K562 (cell line): ENCODE measurements at regions not wholly inside any gene's neighbourhood (a gene's known extent, or its start where the extent isn't known, plus 50 kb on each side); places are given as distances from the start of the nearest gene placed in this dataset.

Experiments
- ATAC-seq: fragments of 200-7000 bp; cut with Tn5 transposase; 3 replicates; pipeline ENCODE4 v1.9.1; 2020; ENCODE audit warnings: moderate library complexity
- BruUV-seq: library from RNA; stranded (reverse); fragments of 400-500 nt; replicated peaks from 2 replicates; lab custom pipeline; 2021; lab: Mats Ljungman, UMichigan
- CTCF ChIA-PET: fragments of 300-600 bp; formaldehyde crosslinking; extraction: SDS; loops from one replicate; lab custom pipeline; 2021; ENCODE audit warnings: low intra/inter-chr PET ratio; lab: Yijun Ruan, JAX
- POLR2A ChIA-PET: fragments of 300-600, 350-650 bp; sonication (Branson Sonifier 250); formaldehyde crosslinking; extraction: SDS; loops from one replicate; lab custom pipeline; 2021; ENCODE audit warnings: antibody characterized with exemption, inconsistent platforms; lab: Yijun Ruan, JAX
- DNase-seq, 4 experiments: peaks; one replicate each; pipeline versions ENCODE4 v3.0.0 to v3.0.0-alpha.2; 2011 to 2018; ENCODE audit warnings: low spot score in 3 of 4, mixed read lengths in 3 of 4; ENCODE audit errors: extremely low read depth in 1 of 4
- FAIRE-seq: peaks from 2 replicates; lab custom pipeline; 2011; peaks lifted over from hg19 to GRCh38; lab: Jason Lieb, UNC
- H2AFZ ChIP-seq: 2 replicates; pipeline ENCODE4 v1.6.0; 2011; ENCODE audit warnings: low read depth, low read length, control low read depth, inconsistent platforms
- H3K27ac ChIP-seq: fragments of 200-600 bp; 3 replicates; pipeline ENCODE4 v1.8.0; 2011; ENCODE audit warnings: low read depth, mild to moderate bottlenecking, control low read depth, inconsistent platforms, low read length, moderate library complexity, mixed read lengths; ENCODE audit errors: extremely low read depth
- H3K27me3 ChIP-seq, 2 experiments: fragments of 300-600 bp in 1 of 2; 2 replicates in 1 of 2; 3 replicates in 1 of 2; pipeline versions ENCODE4 v1.6.0 to v1.8.0; 2011; ENCODE audit warnings: inconsistent platforms in 2 of 2, low read length in 2 of 2, mild to moderate bottlenecking in 1 of 2, mixed read lengths in 1 of 2, moderate library complexity in 1 of 2; ENCODE audit not compliant: control insufficient read depth in 2 of 2, insufficient read depth in 2 of 2
- H3K36me3 ChIP-seq: fragments of 300-600 bp; 3 replicates; pipeline ENCODE4 v1.8.0; 2011; ENCODE audit warnings: mild to moderate bottlenecking, low read length, inconsistent platforms; ENCODE audit not compliant: control insufficient read depth, insufficient read depth
- H3K4me1 ChIP-seq, 2 experiments: fragments of 200-600 bp in 1 of 2; replicated peaks in 1 of 2; 2 replicates in 1 of 2; 3 replicates in 1 of 2; pipeline versions ENCODE4 v1.5.1 to v1.8.0; 2011; ENCODE audit warnings: inconsistent platforms in 2 of 2, low read length in 2 of 2, mild to moderate bottlenecking in 1 of 2, mixed read lengths in 1 of 2, moderate library complexity in 1 of 2; ENCODE audit not compliant: control insufficient read depth in 2 of 2, insufficient read depth in 2 of 2
- H3K4me2 ChIP-seq: 2 replicates; pipeline ENCODE4 v1.6.1; 2011; ENCODE audit warnings: low read length, control low read depth, inconsistent platforms, mixed read lengths; ENCODE audit not compliant: insufficient read depth
- H3K4me3 ChIP-seq: fragments of 200-600 bp; sonication (generic), shearing (Covaris generic); 2 replicates; pipeline ENCODE4 v1.5.1; 2016; ENCODE audit warnings: control low read depth, inconsistent platforms
- H3K79me2 ChIP-seq: fragments of 200-600 bp; 3 replicates; pipeline ENCODE4 v1.8.0; 2011; ENCODE audit warnings: low read length, inconsistent platforms; ENCODE audit not compliant: control insufficient read depth, insufficient read depth
- H3K9ac ChIP-seq, 2 experiments: 2 replicates each; pipeline versions ENCODE4 v1.6.0 to v1.6.1; 2011; ENCODE audit warnings: low read depth in 2 of 2, low read length in 2 of 2, control low read depth in 1 of 2, inconsistent platforms in 1 of 2, mild to moderate bottlenecking in 1 of 2, mixed read lengths in 1 of 2; ENCODE audit not compliant: insufficient read depth in 1 of 2
- H3K9me1 ChIP-seq: one replicate; pipeline ENCODE4 v1.6.0; 2011; ENCODE audit warnings: inconsistent platforms, mild to moderate bottlenecking, low read length, moderate library complexity; ENCODE audit not compliant: control insufficient read depth, insufficient read depth
- H3K9me3 ChIP-seq: replicated peaks from 2 replicates; pipeline ENCODE4 v1.5.1; 2011; ENCODE audit warnings: low read depth, low read length, inconsistent platforms; ENCODE audit not compliant: control insufficient read depth, insufficient read depth
- H4K20me1 ChIP-seq: replicated peaks from 2 replicates; pipeline ENCODE4 v1.6.1; 2011; ENCODE audit warnings: low read length, inconsistent platforms, mixed read lengths; ENCODE audit not compliant: control insufficient read depth, insufficient read depth
- BCL6 ChIP-seq: fragments of 250-450 bp; sonication (Bioruptor Pico); IDR thresholded peaks from 2 replicates; pipeline ENCODE4 v1.4.0; 2020
- ILK ChIP-seq: fragments of 450-650 bp; IDR thresholded peaks from 2 replicates; pipeline ENCODE4 v1.6.1; 2016; ENCODE audit warnings: missing genetic modification characterization, low read depth, mild to moderate bottlenecking, missing compliant biosample characterization, moderate library complexity, borderline replicate concordance
- KAT8 ChIP-seq: fragments of 450-650 bp; IDR thresholded peaks from 2 replicates; pipeline ENCODE4 v1.6.1; 2016; ENCODE audit warnings: low read depth, mild to moderate bottlenecking
- MYBL2 ChIP-seq, 2 experiments: fragments of 450-650 bp in 1 of 2; sonication (generic) in 1 of 2; formaldehyde crosslinking in 1 of 2; IDR thresholded peaks; 2 replicates each; pipeline versions ENCODE4 v1.6.1 to v1.8.1; 2017 to 2022; ENCODE audit warnings: borderline replicate concordance in 1 of 2, inconsistent platforms in 1 of 2, low read depth in 1 of 2, mild to moderate bottlenecking in 1 of 2, missing genetic modification reagents in 1 of 2, moderate library complexity in 1 of 2
- RBM17 ChIP-seq: fragments of 200-400 bp; formaldehyde crosslinking; IDR thresholded peaks from 2 replicates; pipeline ENCODE4 v1.6.1; 2017; ENCODE audit warnings: low read depth, mild to moderate bottlenecking, low read length, borderline replicate concordance
- SIX5 ChIP-seq, 2 experiments: IDR thresholded peaks; 2 replicates each; pipeline ENCODE4 v1.6.1; 2011; ENCODE audit warnings: low read length in 2 of 2, borderline replicate concordance in 1 of 2, low read depth in 1 of 2, mild to moderate bottlenecking in 1 of 2, moderate library complexity in 1 of 2; ENCODE audit not compliant: insufficient read depth in 1 of 2
- ZNF277 ChIP-seq: fragments of 250-450 bp; sonication (Bioruptor Pico); IDR thresholded peaks from 2 replicates; pipeline ENCODE4 v1.8.0; 2022; ENCODE audit warnings: inconsistent platforms, mild to moderate bottlenecking, moderate library complexity, borderline replicate concordance
- in situ Hi-C: fragments of 300-500 bp; cut with MboI; formaldehyde crosslinking; loops from 4 replicates; pipeline ENCODE4 v1.15.0; 2018; ENCODE audit warnings: inconsistent platforms, mixed read lengths
- intact Hi-C: fragments of 100-400 bp; cut with micrococcal nuclease; formaldehyde crosslinking; loops from 2 replicates; pipeline ENCODE4 v1.14.2; 2022

GRCh38 chr6:87972279-87972678, 75.4 kb upstream of the SPACA1 start:
- TF ChIP-seq ZNF277 (no peak), SIX5 (IDR thresholded peaks at IDR 0.05; ENCODE audit: borderline replicate concordance in 1 of 2, insufficient read depth in 1 of 2, low read depth in 1 of 2, low read length in 2 of 2) (no peak), BCL6 (CRISPR knock-in tag) (no peak), KAT8 (no peak), MYBL2 (IDR thresholded peaks at IDR 0.05; ENCODE audit: low read depth) (no peak), MYBL2 (CRISPR knock-in tag; IDR thresholded peaks at IDR 0.05; ENCODE audit: borderline replicate concordance) (no peak), RBM17 (no peak), ILK (tag) (no peak)
- TF ChIP-seq, all 486 proteins: peak for 0
- Histone ChIP-seq H3K4me2 (no peak overlapping the region), H3K4me1 (no peaks in the 10 kb centered on the region; a peak in 1 of 5 replicates), H3K27ac (no peak overlapping the region), H3K9me1 (no peaks in the 10 kb centered on the region), H3K27me3 (peaks cover 2 to 10% of the 10 kb centered on the region in 2 experiments; a peak in 3 of 5 replicates), H3K4me3 (no peak overlapping the region), H4K20me1 (no peaks in the 10 kb centered on the region; the same call in 1 of the 2 replicates), H3K36me3 (no peaks in the 10 kb centered on the region), H2AFZ (no peak overlapping the region), H3K9me3 (no peaks in the 10 kb centered on the region), H3K9ac (no peak overlapping the region), H3K79me2 (no peaks in the 10 kb centered on the region)
- intact Hi-C loops (no loop called here), in situ Hi-C loops (no loop called here)
- no peak for DNase-seq
- CTCF ChIA-PET = no interaction called here
- POLR2A ChIA-PET = interaction anchor here (0.6 kb wide), 1 partner anchor 597 kb away, joined by 3 read pairs; no protein-coding TSS in a partner anchor
- no peak for FAIRE-seq
- ATAC-seq = no peak
- no TSS peak for BruUV-seq
